Right lobe of liver (tissue), 4 donors: ENCODE measurements at regions not wholly inside any gene's neighbourhood (a gene's known extent, or its start where the extent isn't known, plus 50 kb on each side); places are given as distances from the start of the nearest gene placed in this dataset.

ENCODE experiments used
- POLR2A ChIP-seq: fragments of 450-650 bp; IDR thresholded peaks from one replicate; pipeline ENCODE4 v1.6.1; 2017; ENCODE audit warnings: antibody characterized with exemption, mild to moderate bottlenecking
- TF ChIP-seq, protein P1 (sequence below), 4 donors: fragments of 200-600 bp in 3 of 4; fragments of 450-650 bp in 1 of 4; IDR thresholded peaks; one replicate each; pipeline versions ENCODE4 v1.5.1 to v1.8.0; 2016 to 2022; ENCODE audit warnings: antibody characterized with exemption in 4 of 4, mild to moderate bottlenecking in 2 of 4
- donor health status: DM: no; HTN: no; CAD: no.
- donor health status: DM: no; HTN: no; CAD: no.
- donor health status: DM: no; HTN: yes; CAD: no.

DNA sequence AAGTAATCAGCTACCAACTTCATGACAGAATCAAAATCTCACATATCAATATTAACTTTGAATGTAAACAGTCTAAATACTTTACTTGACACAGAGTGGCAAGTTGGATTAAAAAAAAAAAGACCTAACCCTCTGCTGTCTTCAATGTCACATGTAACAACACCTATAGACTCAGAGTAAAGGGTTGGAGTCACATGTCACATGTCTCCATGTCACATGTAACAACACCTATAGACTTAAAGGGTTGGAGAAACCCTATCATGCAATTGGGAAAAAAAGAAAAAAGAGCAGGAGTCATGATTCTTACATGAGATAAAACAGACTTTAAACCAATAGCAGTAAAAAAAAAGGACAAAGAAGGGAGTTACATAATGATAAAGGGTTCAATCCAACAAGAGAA lies 665.3 kb upstream of the LRRTM1 start:
- TF ChIP-seq, protein P1, sequence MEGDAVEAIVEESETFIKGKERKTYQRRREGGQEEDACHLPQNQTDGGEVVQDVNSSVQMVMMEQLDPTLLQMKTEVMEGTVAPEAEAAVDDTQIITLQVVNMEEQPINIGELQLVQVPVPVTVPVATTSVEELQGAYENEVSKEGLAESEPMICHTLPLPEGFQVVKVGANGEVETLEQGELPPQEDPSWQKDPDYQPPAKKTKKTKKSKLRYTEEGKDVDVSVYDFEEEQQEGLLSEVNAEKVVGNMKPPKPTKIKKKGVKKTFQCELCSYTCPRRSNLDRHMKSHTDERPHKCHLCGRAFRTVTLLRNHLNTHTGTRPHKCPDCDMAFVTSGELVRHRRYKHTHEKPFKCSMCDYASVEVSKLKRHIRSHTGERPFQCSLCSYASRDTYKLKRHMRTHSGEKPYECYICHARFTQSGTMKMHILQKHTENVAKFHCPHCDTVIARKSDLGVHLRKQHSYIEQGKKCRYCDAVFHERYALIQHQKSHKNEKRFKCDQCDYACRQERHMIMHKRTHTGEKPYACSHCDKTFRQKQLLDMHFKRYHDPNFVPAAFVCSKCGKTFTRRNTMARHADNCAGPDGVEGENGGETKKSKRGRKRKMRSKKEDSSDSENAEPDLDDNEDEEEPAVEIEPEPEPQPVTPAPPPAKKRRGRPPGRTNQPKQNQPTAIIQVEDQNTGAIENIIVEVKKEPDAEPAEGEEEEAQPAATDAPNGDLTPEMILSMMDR (IDR thresholded peaks at IDR 0.05): no peak
- no peak for TF ChIP-seq POLR2A
